ENCODE measurements at regions not wholly inside any gene's neighbourhood (a gene's known extent, or its start where the extent isn't known, plus 50 kb on each side); places are given as distances from the start of the nearest gene placed in this dataset.

GRCh38 chr13:107422421-107422820 is 792.9 kb downstream of the LIG4 start:
- Mint-ChIP-seq H3K27ac (no peak overlapping the region), H3K36me3 (no peaks in the 10 kb centered on the region), H3K9me3 (peaks cover 8% of the 10 kb centered on the region), H3K4me3 (no peak overlapping the region), H3K4me1 (no peaks in the 10 kb centered on the region), H3K27me3 (ENCODE audit: low read depth) (no peaks in the 10 kb centered on the region)
- TF ChIP-seq CTCF (IDR thresholded peaks at IDR 0.05; ENCODE audit: unreplicated experiment), result no peak
- DNase-seq (ENCODE audit: low spot score in 2 of 2, unreplicated experiment in 2 of 2), result no peak

- H3K36me3 Mint-ChIP-seq, result no peaks in the 10 kb centered on the region
- DNase-seq (ENCODE audit: low spot score in 2 of 2, unreplicated experiment in 2 of 2), result no peak
- no peak overlapping the region for H3K4me3 Mint-ChIP-seq
- H3K27ac Mint-ChIP-seq, result no peak overlapping the region
- H3K27me3 Mint-ChIP-seq (ENCODE audit: low read depth), result no peaks in the 10 kb centered on the region
- no peak for TF ChIP-seq CTCF (IDR thresholded peaks at IDR 0.05; ENCODE audit: unreplicated experiment)
- no peaks in the 10 kb centered on the region for H3K4me1 Mint-ChIP-seq
- H3K9me3 Mint-ChIP-seq, result peaks cover 8% of the 10 kb centered on the region
These were observed 793.4 kb downstream of the LIG4 start for GRCh38 chr13:107421951-107422350.

GRCh38 chr13:107421028-107421427 is 794.3 kb downstream of the LIG4 start:
- peaks cover 8% of the 10 kb centered on the region for H3K9me3 Mint-ChIP-seq
- no peak for DNase-seq (ENCODE audit: low spot score in 2 of 2, unreplicated experiment in 2 of 2)
- no peaks in the 10 kb centered on the region for H3K36me3 Mint-ChIP-seq
- no peak overlapping the region for H3K4me3 Mint-ChIP-seq
- no peaks in the 10 kb centered on the region for H3K4me1 Mint-ChIP-seq
- no peak overlapping the region for H3K27ac Mint-ChIP-seq
- no peaks in the 10 kb centered on the region for H3K27me3 Mint-ChIP-seq (ENCODE audit: low read depth)
- no peak for TF ChIP-seq CTCF (IDR thresholded peaks at IDR 0.05; ENCODE audit: unreplicated experiment)

- DNase-seq (ENCODE audit: low spot score in 2 of 2, unreplicated experiment in 2 of 2), result no peak
- no peak for TF ChIP-seq CTCF (IDR thresholded peaks at IDR 0.05; ENCODE audit: unreplicated experiment)
- Mint-ChIP-seq H3K27ac (no peak overlapping the region), H3K4me3 (no peak overlapping the region), H3K36me3 (no peaks in the 10 kb centered on the region), H3K27me3 (ENCODE audit: low read depth) (no peaks in the 10 kb centered on the region), H3K4me1 (no peaks in the 10 kb centered on the region), H3K9me3 (no peaks in the 10 kb centered on the region)
These were observed 802.3 kb downstream of the LIG4 start for GRCh38 chr13:107413005-107413404.

GRCh38 chr13:107407074-107407473 is 808.3 kb downstream of the LIG4 start:
- no peak for TF ChIP-seq CTCF (IDR thresholded peaks at IDR 0.05; ENCODE audit: unreplicated experiment)
- no peak for DNase-seq (ENCODE audit: low spot score in 2 of 2, unreplicated experiment in 2 of 2)
- no peak overlapping the region for H3K4me3 Mint-ChIP-seq
- H3K4me1 Mint-ChIP-seq, result no peaks in the 10 kb centered on the region
- H3K27me3 Mint-ChIP-seq (ENCODE audit: low read depth), result no peaks in the 10 kb centered on the region
- no peak overlapping the region for H3K27ac Mint-ChIP-seq
- H3K36me3 Mint-ChIP-seq, result no peaks in the 10 kb centered on the region
- peaks cover 13% of the 10 kb centered on the region for H3K9me3 Mint-ChIP-seq
